H9 (cell line): ENCODE measurements at regions not wholly inside any gene's neighbourhood (a gene's known extent, or its start where the extent isn't known, plus 50 kb on each side); places are given as distances from the start of the nearest gene placed in this dataset.

ENCODE experiments used
- DNase-seq: peaks from one replicate; pipeline ENCODE4 v3.0.0-alpha.2; 2017
- H2AFZ ChIP-seq: one replicate; pipeline ENCODE4 v1.6.1; 2013; ENCODE audit warnings: mild to moderate bottlenecking, low read length, control low read depth, moderate library complexity
- H2AK5ac ChIP-seq: 2 replicates; pipeline ENCODE4 v1.6.1; 2013; ENCODE audit warnings: low read length, control low read depth, mixed read lengths; ENCODE audit not compliant: insufficient read length
- H2BK120ac ChIP-seq: one replicate; pipeline ENCODE4 v1.6.1; 2013; ENCODE audit warnings: low read depth, mild to moderate bottlenecking, low read length, control low read depth, inconsistent platforms; ENCODE audit not compliant: poor library complexity, severe bottlenecking
- H2BK12ac ChIP-seq: 2 replicates; pipeline ENCODE4 v1.6.1; 2013; ENCODE audit warnings: low read length, control low read depth, mixed read lengths, low read depth; ENCODE audit not compliant: insufficient read length
- H2BK15ac ChIP-seq: 2 replicates; pipeline ENCODE4 v1.6.1; 2013; ENCODE audit warnings: low read depth, low read length, control low read depth
- H2BK20ac ChIP-seq: one replicate; pipeline ENCODE4 v1.6.1; 2013; ENCODE audit warnings: low read depth, mild to moderate bottlenecking, low read length, control low read depth, inconsistent platforms; ENCODE audit not compliant: poor library complexity, severe bottlenecking
- H2BK5ac ChIP-seq: 2 replicates; pipeline ENCODE4 v1.6.1; 2013; ENCODE audit warnings: low read length, control low read depth, mixed read lengths; ENCODE audit not compliant: insufficient read length
- H3K14ac ChIP-seq: 2 replicates; pipeline ENCODE4 v1.6.1; 2013; ENCODE audit warnings: low read length, control low read depth; ENCODE audit not compliant: insufficient read depth
- H3K18ac ChIP-seq: 2 replicates; pipeline ENCODE4 v1.6.1; 2013; ENCODE audit warnings: low read depth, mild to moderate bottlenecking, mixed read lengths, low read length, control low read depth; ENCODE audit not compliant: insufficient read length
- H3K23ac ChIP-seq: 2 replicates; pipeline ENCODE4 v1.6.1; 2013; ENCODE audit warnings: low read length, control low read depth, mixed read lengths, low read depth; ENCODE audit not compliant: insufficient read length
- H3K23me2 ChIP-seq: 2 replicates; pipeline ENCODE4 v1.6.1; 2013; ENCODE audit warnings: low read depth, mild to moderate bottlenecking, mixed read lengths, low read length, control low read depth; ENCODE audit not compliant: insufficient read length, poor library complexity, severe bottlenecking
- H3K27ac ChIP-seq: 2 replicates; pipeline ENCODE4 v1.5.1; 2013; ENCODE audit warnings: low read length, control low read depth, mixed read lengths, low read depth; ENCODE audit not compliant: insufficient read length
- H3K27me3 ChIP-seq: 2 replicates; pipeline ENCODE4 v1.6.1; 2013; ENCODE audit warnings: low read length, control low read depth, inconsistent platforms; ENCODE audit not compliant: insufficient read depth
- H3K4ac ChIP-seq: 2 replicates; pipeline ENCODE4 v1.6.1; 2013; ENCODE audit warnings: low read depth, mild to moderate bottlenecking, control low read depth, inconsistent platforms, low read length, moderate library complexity
- H3K4me1 ChIP-seq: 2 replicates; pipeline ENCODE4 v1.6.1; 2013; ENCODE audit warnings: low read length, control low read depth, inconsistent platforms; ENCODE audit not compliant: insufficient read depth
- H3K4me2 ChIP-seq: 2 replicates; pipeline ENCODE4 v1.6.1; 2013; ENCODE audit warnings: low read length, control low read depth, mixed read lengths; ENCODE audit not compliant: insufficient read length, insufficient read depth
- H3K56ac ChIP-seq: 2 replicates; pipeline ENCODE4 v1.6.1; 2013; ENCODE audit warnings: low read depth, mild to moderate bottlenecking, mixed read lengths, low read length, control low read depth; ENCODE audit not compliant: insufficient read length
- H3K79me1 ChIP-seq: 2 replicates; pipeline ENCODE4 v1.6.1; 2013; ENCODE audit warnings: low read depth, mild to moderate bottlenecking, moderate library complexity, low read length, control low read depth, inconsistent platforms; ENCODE audit not compliant: insufficient read depth, poor library complexity, severe bottlenecking
- H3K79me2 ChIP-seq: 2 replicates; pipeline ENCODE4 v1.6.1; 2013; ENCODE audit warnings: low read length, control low read depth, inconsistent platforms; ENCODE audit not compliant: insufficient read depth
- H3K9ac ChIP-seq: 2 replicates; pipeline ENCODE4 v1.6.1; 2013; ENCODE audit warnings: low read length, control low read depth, mixed read lengths; ENCODE audit not compliant: insufficient read length; ENCODE audit errors: extremely low read depth
- H3K9me3 ChIP-seq: one replicate; pipeline ENCODE4 v1.6.1; 2013; ENCODE audit warnings: low read depth, low read length, inconsistent platforms; ENCODE audit not compliant: control insufficient read depth
- H3T11ph ChIP-seq: one replicate; pipeline ENCODE4 v1.6.1; 2013; ENCODE audit warnings: mild to moderate bottlenecking, low read length, control low read depth, inconsistent platforms
- H4K20me1 ChIP-seq: one replicate; pipeline ENCODE4 v1.6.1; 2013; ENCODE audit not compliant: control insufficient read depth, insufficient read length, insufficient read depth
- H4K5ac ChIP-seq: 2 replicates; pipeline ENCODE4 v1.6.1; 2013; ENCODE audit warnings: low read depth, mild to moderate bottlenecking, mixed read lengths, low read length, control low read depth; ENCODE audit not compliant: insufficient read length
- H4K8ac ChIP-seq: replicated peaks from 2 replicates; pipeline ENCODE4 v1.6.1; 2013; ENCODE audit warnings: low read length, control low read depth, mixed read lengths, low read depth; ENCODE audit not compliant: insufficient read length
- H4K91ac ChIP-seq: 2 replicates; pipeline ENCODE4 v1.6.1; 2013; ENCODE audit warnings: low read depth, mild to moderate bottlenecking, moderate library complexity, mixed read lengths, low read length, control low read depth; ENCODE audit not compliant: insufficient read length
- H3K27ac Mint-ChIP-seq, 3 experiments: 2 replicates in 2 of 3; 3 replicates in 1 of 3; pipeline ENCODE4 v1.8.0; 2020 to 2021; ENCODE audit warnings: mixed read lengths in 3 of 3, mild to moderate bottlenecking in 1 of 3, moderate library complexity in 1 of 3
- H3K27me3 Mint-ChIP-seq: 2 replicates; pipeline ENCODE4 v1.8.0; 2021; ENCODE audit warnings: low read depth, mild to moderate bottlenecking, moderate library complexity, mixed read lengths
- H3K36me3 Mint-ChIP-seq, 3 experiments: 2 replicates in 2 of 3; 3 replicates in 1 of 3; pipeline ENCODE4 v1.8.0; 2020 to 2021; ENCODE audit warnings: low read depth in 3 of 3, mixed read lengths in 3 of 3; ENCODE audit not compliant: insufficient read depth in 1 of 3
- H3K4me1 Mint-ChIP-seq, 2 experiments: 2 replicates each; pipeline ENCODE4 v1.8.0; 2020; ENCODE audit warnings: mixed read lengths in 2 of 2
- H3K4me3 Mint-ChIP-seq, 2 experiments: 2 replicates in 1 of 2; 3 replicates in 1 of 2; pipeline ENCODE4 v1.8.0; 2020 to 2021; ENCODE audit warnings: mild to moderate bottlenecking in 2 of 2, mixed read lengths in 2 of 2, moderate library complexity in 1 of 2
- H3K9me3 Mint-ChIP-seq, 2 experiments: 2 replicates in 1 of 2; 3 replicates in 1 of 2; pipeline ENCODE4 v1.8.0; 2020; ENCODE audit warnings: mild to moderate bottlenecking in 2 of 2, mixed read lengths in 2 of 2, moderate library complexity in 1 of 2
- CTCF ChIP-seq: fragments of 200-600 bp; sonication (generic); conservative IDR thresholded peaks from 3 replicates; pipeline ENCODE4 v1.8.0; 2021; ENCODE audit warnings: antibody characterized with exemption, mild to moderate bottlenecking
- WGBS: extraction: QIAGEN DNeasy Blood & Tissue Kit; methylation state at CpG from one replicate; pipeline ENCODE4 v1.1.7; 2013; ENCODE audit warnings: missing lambda C conversion rate, low lambda C conversion rate, mixed read lengths; ENCODE audit not compliant: insufficient read length; ENCODE audit errors: extremely low coverage; 5-methylcytosine and 5-hydroxymethylcytosine counted together

GRCh38 chr10:43785252-43785651, 136.6 kb upstream of the ZNF32 start:
- Histone ChIP-seq H3K27me3 (no peaks in the 10 kb centered on the region), H3K27ac (no peak overlapping the region), H2AK5ac (no peak overlapping the region), H2BK20ac (no peak overlapping the region), H2BK12ac (no peak overlapping the region), H4K20me1 (no peaks in the 10 kb centered on the region), H3K4ac (no peak overlapping the region), H3K79me1 (no peaks in the 10 kb centered on the region), H3K4me2 (no peak overlapping the region), H2BK15ac (no peak overlapping the region), H2BK5ac (no peak overlapping the region), H4K5ac (no peak overlapping the region), H3K9me3 (no peaks in the 10 kb centered on the region), H3K18ac (no peak overlapping the region), H2BK120ac (no peak overlapping the region), H3K23ac (no peak overlapping the region), H3K79me2 (no peaks in the 10 kb centered on the region; the same call in 1 of the 2 replicates), H3K9ac (no peak overlapping the region), H4K91ac (no peak overlapping the region), H4K8ac (no peak overlapping the region), H3K14ac (no peak overlapping the region), H2AFZ (no peak overlapping the region), H3T11ph (no peak overlapping the region), H3K56ac (no peak overlapping the region), H3K4me1 (no peaks in the 10 kb centered on the region), H3K23me2 (no peaks in the 10 kb centered on the region)
- H3K9me3 Mint-ChIP-seq: peaks cover 0 to 2% of the 10 kb centered on the region in 2 experiments; a peak in 3 of 5 replicates
- DNase-seq: no peak
- H3K27ac Mint-ChIP-seq: no peak overlapping the region
- H3K27me3 Mint-ChIP-seq: no peaks in the 10 kb centered on the region; the same call in 1 of the 2 replicates
- no peak overlapping the region for H3K4me3 Mint-ChIP-seq
- WGBS: no CpG with 5 or more reads among the region's 2 CpGs
- H3K4me1 Mint-ChIP-seq: no peaks in the 10 kb centered on the region; a peak in 1 of 4 replicates
- TF ChIP-seq CTCF: peak; percentile 52; the same call in 2 of the 3 replicates
- no peaks in the 10 kb centered on the region; a peak in 2 of 7 replicates for H3K36me3 Mint-ChIP-seq
